NB4 (cell line): ENCODE measurements at regions not wholly inside any gene's neighbourhood (a gene's known extent, or its start where the extent isn't known, plus 50 kb on each side); places are given as distances from the start of the nearest gene placed in this dataset.

Experiments
- DNase-seq: peaks from one replicate; pipeline ENCODE4 v3.0.0; 2010; ENCODE audit warnings: low read depth
- H3K4me3 ChIP-seq: one replicate; pipeline ENCODE4 v1.5.1; 2011; ENCODE audit warnings: mild to moderate bottlenecking, low read depth, low read length, moderate library complexity
- MYC ChIP-seq: IDR thresholded peaks from 2 replicates; pipeline ENCODE4 v1.6.1; 2011; ENCODE audit warnings: low read depth, low read length
- POLR2A ChIP-seq: IDR thresholded peaks from 2 replicates; pipeline ENCODE4 v1.6.1; 2011; ENCODE audit warnings: mild to moderate bottlenecking; ENCODE audit not compliant: insufficient read length; ENCODE audit errors: extremely low read depth
- TF ChIP-seq, protein P1 (sequence below): IDR thresholded peaks from 2 replicates; pipeline ENCODE4 v1.6.1; 2011; ENCODE audit warnings: low read depth, low read length
- TF ChIP-seq, protein P2 (sequence below): IDR thresholded peaks from one replicate; pipeline ENCODE4 v1.5.1; 2012; ENCODE audit warnings: low read depth, low read length

- DNase-seq, result no peak
- TF ChIP-seq, protein P1, sequence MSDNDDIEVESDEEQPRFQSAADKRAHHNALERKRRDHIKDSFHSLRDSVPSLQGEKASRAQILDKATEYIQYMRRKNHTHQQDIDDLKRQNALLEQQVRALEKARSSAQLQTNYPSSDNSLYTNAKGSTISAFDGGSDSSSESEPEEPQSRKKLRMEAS, result no peak
- TF ChIP-seq POLR2A (no peak), MYC (no peak)
- TF ChIP-seq, protein P2, sequence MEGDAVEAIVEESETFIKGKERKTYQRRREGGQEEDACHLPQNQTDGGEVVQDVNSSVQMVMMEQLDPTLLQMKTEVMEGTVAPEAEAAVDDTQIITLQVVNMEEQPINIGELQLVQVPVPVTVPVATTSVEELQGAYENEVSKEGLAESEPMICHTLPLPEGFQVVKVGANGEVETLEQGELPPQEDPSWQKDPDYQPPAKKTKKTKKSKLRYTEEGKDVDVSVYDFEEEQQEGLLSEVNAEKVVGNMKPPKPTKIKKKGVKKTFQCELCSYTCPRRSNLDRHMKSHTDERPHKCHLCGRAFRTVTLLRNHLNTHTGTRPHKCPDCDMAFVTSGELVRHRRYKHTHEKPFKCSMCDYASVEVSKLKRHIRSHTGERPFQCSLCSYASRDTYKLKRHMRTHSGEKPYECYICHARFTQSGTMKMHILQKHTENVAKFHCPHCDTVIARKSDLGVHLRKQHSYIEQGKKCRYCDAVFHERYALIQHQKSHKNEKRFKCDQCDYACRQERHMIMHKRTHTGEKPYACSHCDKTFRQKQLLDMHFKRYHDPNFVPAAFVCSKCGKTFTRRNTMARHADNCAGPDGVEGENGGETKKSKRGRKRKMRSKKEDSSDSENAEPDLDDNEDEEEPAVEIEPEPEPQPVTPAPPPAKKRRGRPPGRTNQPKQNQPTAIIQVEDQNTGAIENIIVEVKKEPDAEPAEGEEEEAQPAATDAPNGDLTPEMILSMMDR, result no peak
- H3K4me3 ChIP-seq, result no peak overlapping the region
These were observed 173.0 kb upstream of the FRMD4B start for GRCh38 chr3:69558912-69559311.

GRCh38 chr3:69554576-69554975 lies 168.7 kb upstream of the FRMD4B start:
- H3K4me3 ChIP-seq, result no peak overlapping the region
- TF ChIP-seq MYC, result no peak
- TF ChIP-seq POLR2A, result no peak
- TF ChIP-seq, protein P1, result no peak
- TF ChIP-seq, protein P2, result no peak
- DNase-seq, result no peak

- TF ChIP-seq, protein P1, result no peak
- TF ChIP-seq, protein P2, result no peak
- no peak for TF ChIP-seq MYC
- no peak for TF ChIP-seq POLR2A
- no peak for DNase-seq
- H3K4me3 ChIP-seq, result no peak overlapping the region
These were observed 168.0 kb upstream of the FRMD4B start for GRCh38 chr3:69553888-69554287.

DNA sequence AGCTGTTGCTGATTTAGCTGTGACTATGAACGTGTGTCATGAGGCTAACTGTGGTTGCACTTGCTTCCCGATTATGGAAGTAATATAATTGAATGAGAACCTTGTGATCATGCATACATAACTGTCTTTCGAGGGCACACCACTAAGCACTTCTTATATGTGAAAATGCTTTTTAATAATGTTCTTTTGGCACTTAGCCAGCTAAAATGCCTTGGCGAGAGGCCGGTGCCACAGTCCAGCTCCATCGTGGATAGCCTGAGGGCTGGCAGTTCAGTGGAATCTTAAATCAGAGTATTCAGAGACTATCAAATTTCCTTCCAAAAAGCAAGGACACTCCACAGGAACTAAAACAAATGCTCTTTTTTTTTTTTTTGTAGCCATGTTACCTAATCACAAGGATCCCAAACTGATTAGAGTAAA lies 161.6 kb upstream of the FRMD4B start:
- no peak overlapping the region for H3K4me3 ChIP-seq
- DNase-seq, result no peak
- TF ChIP-seq, protein P1, result no peak
- TF ChIP-seq MYC (no peak), POLR2A (no peak)
- TF ChIP-seq, protein P2, result no peak

GRCh38 chr3:69542805-69543429 lies 157.0 kb upstream of the FRMD4B start:
- DNase-seq, result no peak
- TF ChIP-seq, protein P1, result no peak
- no peak for TF ChIP-seq POLR2A
- TF ChIP-seq, protein P2, result no peak
- H3K4me3 ChIP-seq, result no peak overlapping the region

GRCh38 chr3:69542089-69542804 lies 156.4 kb upstream of the FRMD4B start:
- TF ChIP-seq MYC (no peak), POLR2A (no peak)
- TF ChIP-seq, protein P1, result no peak
- TF ChIP-seq, protein P2, result no peak
- DNase-seq, result no peak
- no peak overlapping the region for H3K4me3 ChIP-seq
